Esophagus squamous epithelium (tissue), 5 donors: ENCODE measurements at regions not wholly inside any gene's neighbourhood (a gene's known extent, or its start where the extent isn't known, plus 50 kb on each side); places are given as distances from the start of the nearest gene placed in this dataset.

ENCODE experiments used
- DNase-seq: peaks from one replicate; lab custom pipeline; 2025; lab: John Stamatoyannopoulos, UW
- H3K27ac ChIP-seq, 4 donors: fragments of 200-600 bp; sonication (generic); one replicate each; pipeline ENCODE4 v1.5.1; 2016 to 2019; ENCODE audit warnings: mild to moderate bottlenecking in 1 of 4
- H3K27me3 ChIP-seq, 4 donors: fragments of 200-600 bp; sonication (generic); 1 replicate in 3 of 4; 2 replicates in 1 of 4; pipeline versions ENCODE4 v1.5.1 to v1.6.0; 2017 to 2021; ENCODE audit warnings: antibody characterized with exemption in 1 of 4
- H3K36me3 ChIP-seq, 3 donors: fragments of 200-600 bp; sonication (generic); one replicate each; pipeline ENCODE4 v1.5.1; 2016 to 2019
- H3K4me1 ChIP-seq, 3 donors: fragments of 200-600 bp; sonication (generic); one replicate each; pipeline ENCODE4 v1.5.1; 2017 to 2019
- H3K4me3 ChIP-seq, 4 donors: fragments of 200-600 bp; sonication (generic); 1 replicate in 3 of 4; 2 replicates in 1 of 4; pipeline ENCODE4 v1.5.1; 2016 to 2019; ENCODE audit warnings: mild to moderate bottlenecking in 2 of 4, moderate library complexity in 1 of 4
- H3K9me3 ChIP-seq, 3 donors: fragments of 200-600 bp; sonication (generic); one replicate each; pipeline ENCODE4 v1.5.1; 2016 to 2019
- POLR2A ChIP-seq, 4 donors: fragments of 450-650 bp; IDR thresholded peaks; one replicate each; pipeline ENCODE4 v1.6.1; 2017; ENCODE audit warnings: antibody characterized with exemption in 4 of 4, mild to moderate bottlenecking in 4 of 4, moderate library complexity in 3 of 4
- WGBS, 2 donors: methylation state at CpG; one replicate each; pipeline ENCODE4 v1.1.5; 2018; 5-methylcytosine and 5-hydroxymethylcytosine counted together
- intact Hi-C: fragments of 100-400 bp; cut with DNase I; formaldehyde crosslinking; loops from one replicate; pipeline ENCODE4 v1.15.0; 2022
- TF ChIP-seq, protein P1 (sequence below), 6 experiments: fragments of 450-650 bp in 4 of 6; fragments of 200-600 bp in 2 of 6; sonication (generic) in 2 of 6; IDR thresholded peaks; one replicate each; pipeline ENCODE4 v1.5.1; 2016 to 2019; ENCODE audit warnings: antibody characterized with exemption in 6 of 6, mild to moderate bottlenecking in 4 of 6, moderate library complexity in 4 of 6
- donor health status: DM: yes; HTN: yes; CAD: no.

DNA sequence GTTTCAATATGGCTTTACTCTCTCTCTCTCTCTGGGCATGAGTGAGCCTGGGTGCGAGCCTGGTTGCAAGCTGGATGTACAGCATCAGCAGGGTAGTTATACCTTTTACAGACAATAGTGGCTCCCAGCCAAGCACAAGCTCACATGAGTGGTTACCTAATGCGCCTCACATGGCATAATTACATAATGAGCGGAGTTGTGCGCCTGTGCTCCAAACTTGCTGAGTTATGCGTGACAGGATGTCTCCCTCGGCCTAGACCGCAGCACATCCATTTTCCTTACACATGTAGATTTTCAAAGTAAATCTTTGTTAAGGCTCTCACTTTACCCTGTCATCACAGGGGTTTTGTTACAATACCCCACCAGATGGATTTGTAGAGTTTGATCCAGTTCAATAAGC is 233.5 kb upstream of the WWC1 start:
- H3K4me3 ChIP-seq: no peak overlapping the region
- WGBS, 2 donors: 46 to 93% methylated on average over 7 of the region's 7 CpGs
- H3K9me3 ChIP-seq: no peaks in the 10 kb centered on the region
- intact Hi-C loops: no loop called here
- no peak for DNase-seq
- no peaks in the 10 kb centered on the region for H3K36me3 ChIP-seq
- H3K4me1 ChIP-seq: no peaks in the 10 kb centered on the region
- H3K27ac ChIP-seq: no peak overlapping the region
- no peak for TF ChIP-seq POLR2A (IDR thresholded peaks at IDR 0.05)
- TF ChIP-seq, protein P1, sequence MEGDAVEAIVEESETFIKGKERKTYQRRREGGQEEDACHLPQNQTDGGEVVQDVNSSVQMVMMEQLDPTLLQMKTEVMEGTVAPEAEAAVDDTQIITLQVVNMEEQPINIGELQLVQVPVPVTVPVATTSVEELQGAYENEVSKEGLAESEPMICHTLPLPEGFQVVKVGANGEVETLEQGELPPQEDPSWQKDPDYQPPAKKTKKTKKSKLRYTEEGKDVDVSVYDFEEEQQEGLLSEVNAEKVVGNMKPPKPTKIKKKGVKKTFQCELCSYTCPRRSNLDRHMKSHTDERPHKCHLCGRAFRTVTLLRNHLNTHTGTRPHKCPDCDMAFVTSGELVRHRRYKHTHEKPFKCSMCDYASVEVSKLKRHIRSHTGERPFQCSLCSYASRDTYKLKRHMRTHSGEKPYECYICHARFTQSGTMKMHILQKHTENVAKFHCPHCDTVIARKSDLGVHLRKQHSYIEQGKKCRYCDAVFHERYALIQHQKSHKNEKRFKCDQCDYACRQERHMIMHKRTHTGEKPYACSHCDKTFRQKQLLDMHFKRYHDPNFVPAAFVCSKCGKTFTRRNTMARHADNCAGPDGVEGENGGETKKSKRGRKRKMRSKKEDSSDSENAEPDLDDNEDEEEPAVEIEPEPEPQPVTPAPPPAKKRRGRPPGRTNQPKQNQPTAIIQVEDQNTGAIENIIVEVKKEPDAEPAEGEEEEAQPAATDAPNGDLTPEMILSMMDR (IDR thresholded peaks at IDR 0.05): no peak
- H3K27me3 ChIP-seq: no peaks in the 10 kb centered on the region

DNA sequence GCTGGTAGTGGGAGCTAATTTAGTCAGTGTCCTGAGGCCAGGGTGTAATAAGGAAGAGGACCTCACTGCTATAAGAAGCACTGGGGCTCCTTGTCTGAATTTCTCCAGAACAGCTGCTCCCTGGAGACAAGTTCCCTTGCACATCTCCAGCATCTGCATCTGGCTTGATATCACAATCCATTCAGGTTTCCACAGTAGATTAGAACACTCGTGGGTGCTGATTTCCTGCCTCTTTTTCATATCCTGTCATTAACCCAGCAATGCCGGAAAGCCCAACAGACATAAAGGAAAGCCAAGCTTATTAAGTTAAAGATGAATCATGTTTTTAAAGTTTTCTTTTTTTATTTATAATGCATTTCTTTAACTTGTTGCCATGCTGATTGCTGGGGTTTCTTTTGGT is 232.3 kb upstream of the WWC1 start:
- H3K4me3 ChIP-seq: no peak overlapping the region
- no peak overlapping the region for H3K27ac ChIP-seq
- no peaks in the 10 kb centered on the region for H3K4me1 ChIP-seq
- no peaks in the 10 kb centered on the region for H3K36me3 ChIP-seq
- no peaks in the 10 kb centered on the region for H3K9me3 ChIP-seq
- 40% methylated on average over 2 of the region's 2 CpGs for WGBS, 2 donors
- TF ChIP-seq POLR2A (IDR thresholded peaks at IDR 0.05): no peak
- TF ChIP-seq, protein P1 (IDR thresholded peaks at IDR 0.05): no peak
- intact Hi-C loops: no loop called here
- H3K27me3 ChIP-seq: no peaks in the 10 kb centered on the region
- DNase-seq: no peak

DNA sequence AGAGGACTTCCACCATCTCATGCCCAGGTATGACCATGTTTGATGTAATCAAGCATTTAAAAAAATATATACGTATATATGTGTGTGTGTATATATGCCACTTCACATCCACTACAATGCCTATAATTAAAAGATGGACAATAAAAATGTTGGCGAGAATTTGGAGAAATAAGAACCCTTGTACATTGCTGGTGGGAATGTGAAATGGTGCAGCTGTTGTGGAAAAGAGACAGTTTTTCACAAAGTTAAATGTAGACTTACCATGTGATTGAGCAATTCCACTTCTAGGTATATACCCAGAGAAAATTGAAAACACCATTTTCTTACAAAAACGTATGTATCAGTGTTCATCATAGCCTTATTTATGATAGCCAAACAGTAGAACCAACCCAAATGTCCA is 229.2 kb upstream of the WWC1 start:
- Histone ChIP-seq H3K4me1 (no peaks in the 10 kb centered on the region), H3K27me3 (no peaks in the 10 kb centered on the region), H3K27ac (no peak overlapping the region), H3K4me3 (no peak overlapping the region), H3K36me3 (no peaks in the 10 kb centered on the region), H3K9me3 (no peaks in the 10 kb centered on the region)
- intact Hi-C loops: no loop called here
- DNase-seq: no peak
- TF ChIP-seq, protein P1 (IDR thresholded peaks at IDR 0.05): no peak
- no peak for TF ChIP-seq POLR2A (IDR thresholded peaks at IDR 0.05)
- 81 to 91% methylated on average over 3 of the region's 3 CpGs for WGBS, 2 donors

DNA sequence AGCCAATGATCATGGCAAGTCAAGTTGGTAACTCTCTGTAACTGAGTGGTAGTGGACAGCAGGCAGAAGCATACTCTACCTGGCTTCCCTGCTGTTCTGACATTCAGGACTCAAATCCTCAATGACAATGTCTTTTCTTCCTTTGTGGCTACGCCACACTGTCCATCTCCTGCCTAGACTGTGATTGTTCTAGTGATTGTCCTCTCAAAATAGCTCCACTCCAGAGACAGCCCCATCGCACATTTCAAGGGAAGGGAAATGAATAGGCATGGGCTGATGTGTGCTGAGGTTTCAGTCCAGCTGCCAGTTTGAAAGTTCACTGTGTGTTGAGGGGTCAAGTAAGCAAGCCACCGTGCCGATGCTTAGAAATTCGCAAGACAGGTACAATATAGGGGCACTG is 227.0 kb upstream of the WWC1 start:
- H3K4me3 ChIP-seq: no peak overlapping the region
- DNase-seq: no peak
- H3K9me3 ChIP-seq: no peaks in the 10 kb centered on the region
- H3K27ac ChIP-seq: no peak overlapping the region
- TF ChIP-seq, protein P1 (IDR thresholded peaks at IDR 0.05): no peak
- no peak for TF ChIP-seq POLR2A (IDR thresholded peaks at IDR 0.05)
- H3K27me3 ChIP-seq: no peaks in the 10 kb centered on the region
- WGBS, 2 donors: 84 to 88% methylated on average over 5 of the region's 5 CpGs
- intact Hi-C loops: no loop called here
- no peaks in the 10 kb centered on the region for H3K4me1 ChIP-seq
- no peaks in the 10 kb centered on the region for H3K36me3 ChIP-seq

DNA sequence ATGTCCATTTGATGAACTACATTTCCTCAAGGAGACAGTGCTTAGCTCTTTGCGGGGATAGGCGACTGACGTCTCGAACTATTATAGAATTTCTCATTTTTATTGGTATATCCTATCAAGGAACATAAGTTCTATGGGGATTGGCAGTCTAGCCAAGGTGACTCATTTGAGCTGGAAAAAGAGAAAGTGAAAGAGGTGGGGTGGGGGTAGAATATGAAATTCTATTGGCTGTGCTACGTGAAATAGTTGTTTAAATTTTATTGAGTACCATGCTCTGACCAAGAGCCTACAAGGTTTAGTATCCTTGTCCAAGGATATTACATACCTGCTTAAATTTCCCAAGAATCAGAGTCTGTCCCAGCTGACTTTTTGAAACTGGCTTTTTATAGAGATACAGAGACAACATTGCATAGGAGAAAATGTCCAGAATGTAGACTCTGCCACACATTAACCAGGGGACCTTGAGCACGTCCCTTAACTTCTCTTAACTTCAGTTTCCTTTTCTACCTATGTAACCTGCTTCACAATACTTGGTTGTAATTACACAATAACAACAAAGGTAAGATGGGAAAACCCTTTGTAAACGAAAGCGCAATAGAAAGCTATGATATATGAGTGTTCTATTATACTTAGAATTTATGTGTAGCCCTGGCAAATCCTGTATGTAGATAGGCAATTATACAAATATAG is 226.4 kb upstream of the WWC1 start:
- no peak for DNase-seq
- no peak for TF ChIP-seq POLR2A (IDR thresholded peaks at IDR 0.05)
- TF ChIP-seq, protein P1 (IDR thresholded peaks at IDR 0.05): no peak
- no peak overlapping the region for H3K4me3 ChIP-seq
- H3K27ac ChIP-seq: no peak overlapping the region
- no peaks in the 10 kb centered on the region for H3K27me3 ChIP-seq
- no peaks in the 10 kb centered on the region for H3K4me1 ChIP-seq
- H3K36me3 ChIP-seq: no peaks in the 10 kb centered on the region
- H3K9me3 ChIP-seq: no peaks in the 10 kb centered on the region
- whole genome bisulfite sequencing, 2 donors: 87 to 88% methylated on average over 8 of the region's 8 CpGs
- intact Hi-C loops: no loop called here
